H1 (cell line): ENCODE measurements at regions not wholly inside any gene's neighbourhood (a gene's known extent, or its start where the extent isn't known, plus 50 kb on each side); places are given as distances from the start of the nearest gene placed in this dataset.

Experiments
- CTCF ChIA-PET: fragments of 300-600 bp; sonication (Branson Sonifier 250); formaldehyde crosslinking; loops from one replicate; lab custom pipeline; 2021; ENCODE audit not compliant: partially characterized antibody; lab: Charles Lee
- POLR2A ChIA-PET: fragments of 300-600 bp; sonication (Branson Sonifier 250); formaldehyde crosslinking; loops from one replicate; lab custom pipeline; 2021; ENCODE audit warnings: inconsistent platforms; ENCODE audit not compliant: partially characterized antibody; lab: Charles Lee
- DNase-seq, 2 experiments: peaks; one replicate each; pipeline versions ENCODE4 v3.0.0 to v3.0.0-alpha.2; 2010 to 2022; ENCODE audit warnings: low spot score in 2 of 2, low read depth in 1 of 2, mixed read lengths in 1 of 2
- FAIRE-seq: peaks from 2 replicates; lab custom pipeline; 2011; peaks lifted over from hg19 to GRCh38; lab: Jason Lieb, UNC
- H2AFZ ChIP-seq: 2 replicates; pipeline ENCODE4 v1.8.1; 2012; ENCODE audit warnings: low read length, inconsistent platforms
- H2AK5ac ChIP-seq: 2 replicates; pipeline ENCODE4 v1.6.1; 2013; ENCODE audit warnings: low read depth, low read length
- H2BK120ac ChIP-seq: replicated peaks from 2 replicates; pipeline ENCODE3; 2013; ENCODE audit warnings: low read depth, low read length, inconsistent platforms
- H2BK12ac ChIP-seq: 2 replicates; pipeline ENCODE4 v1.6.1; 2013; ENCODE audit warnings: low read depth, low read length
- H2BK15ac ChIP-seq: 2 replicates; pipeline ENCODE4 v1.6.1; 2013; ENCODE audit warnings: low read length
- H2BK20ac ChIP-seq: 2 replicates; pipeline ENCODE4 v1.6.1; 2013; ENCODE audit warnings: low read length
- H2BK5ac ChIP-seq: 2 replicates; pipeline ENCODE4 v1.6.1; 2013; ENCODE audit warnings: low read depth, low read length
- H3K14ac ChIP-seq: 2 replicates; pipeline ENCODE4 v1.6.1; 2013; ENCODE audit warnings: inconsistent platforms; ENCODE audit not compliant: insufficient read length
- H3K18ac ChIP-seq: 2 replicates; pipeline ENCODE4 v1.6.1; 2013; ENCODE audit warnings: low read length; ENCODE audit errors: extremely low read depth
- H3K23ac ChIP-seq: 2 replicates; pipeline ENCODE4 v1.6.1; 2013; ENCODE audit warnings: inconsistent platforms; ENCODE audit not compliant: insufficient read length
- H3K23me2 ChIP-seq: 2 replicates; pipeline ENCODE4 v1.6.1; 2013; ENCODE audit warnings: low read depth, low read length
- H3K27ac ChIP-seq: 2 replicates; pipeline ENCODE4 v1.6.1; 2011; ENCODE audit warnings: low read depth, low read length, inconsistent platforms
- H3K27me3 ChIP-seq, 4 experiments: replicated peaks in 1 of 4; 1 replicate in 1 of 4; 2 replicates in 3 of 4; pipeline versions ENCODE4 v1.6.1 to v1.8.1; 2011 to 2013; ENCODE audit warnings: low read length in 3 of 4, mild to moderate bottlenecking in 3 of 4, inconsistent platforms in 2 of 4, mixed read lengths in 2 of 4, moderate library complexity in 1 of 4; ENCODE audit not compliant: control insufficient read depth in 3 of 4, insufficient read depth in 3 of 4; ENCODE audit errors: extremely low read depth in 1 of 4
- H3K36me3 ChIP-seq, 4 experiments: 2 replicates each; pipeline versions ENCODE4 v1.6.1 to v1.8.1; 2011 to 2013; ENCODE audit warnings: mild to moderate bottlenecking in 4 of 4, low read length in 3 of 4, moderate library complexity in 2 of 4, control low read depth in 1 of 4, inconsistent platforms in 1 of 4; ENCODE audit not compliant: insufficient read depth in 4 of 4, control insufficient read depth in 2 of 4
- H3K4ac ChIP-seq: replicated peaks from 2 replicates; pipeline ENCODE3; 2013; ENCODE audit warnings: low read length, low read depth, mixed read lengths, inconsistent platforms; ENCODE audit not compliant: insufficient read length
- H3K4me1 ChIP-seq, 4 experiments: replicated peaks in 1 of 4; 1 replicate in 1 of 4; 2 replicates in 3 of 4; pipeline versions ENCODE4 v1.6.1 to v1.8.1; 2011 to 2013; ENCODE audit warnings: low read length in 3 of 4, inconsistent platforms in 2 of 4, mixed read lengths in 1 of 4; ENCODE audit not compliant: insufficient read depth in 4 of 4, control insufficient read depth in 3 of 4
- H3K4me2 ChIP-seq, 2 experiments: 2 replicates each; pipeline versions ENCODE4 v1.6.1 to v1.8.1; 2011 to 2013; ENCODE audit warnings: low read depth in 2 of 2, low read length in 2 of 2, control low read depth in 1 of 2, inconsistent platforms in 1 of 2, mild to moderate bottlenecking in 1 of 2; ENCODE audit not compliant: insufficient read depth in 1 of 2
- H3K4me3 ChIP-seq, 4 experiments: fragments of 200-600, 300-600 bp in 1 of 4; sonication (generic), shearing (Covaris generic), sonication (Bioruptor Twin) in 1 of 4; 2 replicates each; pipeline versions ENCODE4 v1.5.1 to v1.8.1; 2011 to 2016; ENCODE audit warnings: low read length in 4 of 4, low read depth in 3 of 4, control low read depth in 2 of 4, inconsistent platforms in 2 of 4, mild to moderate bottlenecking in 2 of 4, mixed read lengths in 1 of 4, moderate library complexity in 1 of 4; ENCODE audit not compliant: insufficient read depth in 2 of 4; ENCODE audit errors: extremely low read depth in 1 of 4
- H3K56ac ChIP-seq: replicated peaks from 2 replicates; pipeline ENCODE3; 2013; ENCODE audit warnings: low read depth, mild to moderate bottlenecking, mixed read lengths, low read length, inconsistent platforms; ENCODE audit not compliant: insufficient read length
- H3K79me1 ChIP-seq: 2 replicates; pipeline ENCODE4 v1.6.1; 2013; ENCODE audit warnings: low read depth, low read length, control low read depth
- H3K79me2 ChIP-seq, 2 experiments: 2 replicates each; pipeline versions ENCODE4 v1.6.1 to v1.8.1; 2012 to 2013; ENCODE audit warnings: low read length in 2 of 2, mild to moderate bottlenecking in 2 of 2, inconsistent platforms in 1 of 2; ENCODE audit not compliant: insufficient read depth in 2 of 2, control insufficient read depth in 1 of 2
- H3K9ac ChIP-seq, 4 experiments: replicated peaks in 1 of 4; 1 replicate in 1 of 4; 2 replicates in 3 of 4; pipeline versions ENCODE4 v1.6.1 to v1.8.1; 2011 to 2013; ENCODE audit warnings: low read depth in 3 of 4, low read length in 3 of 4, control low read depth in 2 of 4, mild to moderate bottlenecking in 2 of 4, moderate library complexity in 2 of 4, inconsistent platforms in 1 of 4; ENCODE audit errors: extremely low read depth in 1 of 4
- H3K9me3 ChIP-seq, 2 experiments: 2 replicates each; pipeline versions ENCODE4 v1.6.1 to v1.8.1; 2012 to 2013; ENCODE audit warnings: mild to moderate bottlenecking in 2 of 2, moderate library complexity in 2 of 2, control low read depth in 1 of 2, inconsistent platforms in 1 of 2, low read depth in 1 of 2, low read length in 1 of 2, mixed read lengths in 1 of 2; ENCODE audit not compliant: insufficient read depth in 2 of 2
- H4K20me1 ChIP-seq, 2 experiments: replicated peaks in 1 of 2; 2 replicates each; pipeline versions ENCODE3 to v1.8.1; 2011 to 2013; ENCODE audit warnings: inconsistent platforms in 2 of 2, low read length in 2 of 2, mild to moderate bottlenecking in 1 of 2; ENCODE audit not compliant: insufficient read depth in 2 of 2, control insufficient read depth in 1 of 2
- H4K5ac ChIP-seq: 2 replicates; pipeline ENCODE4 v1.6.1; 2013; ENCODE audit warnings: low read length, low read depth, mixed read lengths, inconsistent platforms; ENCODE audit not compliant: insufficient read length
- H4K8ac ChIP-seq: 2 replicates; pipeline ENCODE4 v1.8.0; 2013; ENCODE audit warnings: mild to moderate bottlenecking, moderate library complexity, low read length, inconsistent platforms; ENCODE audit not compliant: insufficient read depth; ENCODE audit errors: extremely low read depth
- H4K91ac ChIP-seq: replicated peaks from 2 replicates; pipeline ENCODE3; 2013; ENCODE audit warnings: low read length, mixed read lengths, inconsistent platforms; ENCODE audit not compliant: insufficient read length
- ASH2L ChIP-seq: fragments of 200-600, 300-600 bp; sonication (generic); IDR thresholded peaks from one replicate; pipeline ENCODE4 v1.7.1; 2017; ENCODE audit warnings: low read length
- E2F6 ChIP-seq: IDR thresholded peaks from 2 replicates; pipeline ENCODE4 v1.6.1; 2012; ENCODE audit warnings: inconsistent platforms
- EZH2 ChIP-seq: fragments of 200-600 bp; sonication (generic); IDR thresholded peaks from 2 replicates; pipeline ENCODE4 v1.7.1; 2012; ENCODE audit warnings: low read depth, mild to moderate bottlenecking, moderate library complexity, low read length, inconsistent platforms; ENCODE audit not compliant: severe bottlenecking
- GABPA ChIP-seq: IDR thresholded peaks from 2 replicates; pipeline ENCODE4 v1.6.1; 2011; ENCODE audit warnings: mild to moderate bottlenecking, low read length, moderate library complexity, borderline replicate concordance; ENCODE audit not compliant: insufficient read depth
- SAP30 ChIP-seq: fragments of 300-600 bp; sonication (generic); IDR thresholded peaks from 2 replicates; pipeline ENCODE4 v1.7.1; 2012; ENCODE audit warnings: low read length, moderate library complexity, mild to moderate bottlenecking, inconsistent platforms; ENCODE audit not compliant: insufficient read depth, insufficient replicate concordance
- SIN3A ChIP-seq, 2 experiments: IDR thresholded peaks in 1 of 2; conservative IDR thresholded peaks in 1 of 2; 2 replicates each; pipeline ENCODE4 v1.6.1; 2011 to 2012; ENCODE audit warnings: low read length in 2 of 2, improper control_type of control experiment in 1 of 2, low read depth in 1 of 2, mild to moderate bottlenecking in 1 of 2
- SP2 ChIP-seq: IDR thresholded peaks from 2 replicates; pipeline ENCODE4 v1.6.1; 2012; ENCODE audit warnings: mild to moderate bottlenecking, low read length, inconsistent platforms
- TEAD4 ChIP-seq: IDR thresholded peaks from 2 replicates; pipeline ENCODE4 v1.6.1; 2012; ENCODE audit warnings: low read depth, low read length, inconsistent platforms, mixed read lengths
- WGBS, 2 experiments: shearing (Covaris generic) in 1 of 2; methylation state at CpG; one replicate each; pipeline versions ENCODE4 v1.1.6 to v1.1.7; 2013 to 2015; ENCODE audit warnings: low lambda C conversion rate in 2 of 2, mixed read lengths in 2 of 2, inconsistent platforms in 1 of 2, low coverage in 1 of 2, missing lambda C conversion rate in 1 of 2; ENCODE audit not compliant: insufficient replicate concordance in 2 of 2, insufficient coverage in 1 of 2, insufficient read length in 1 of 2; ENCODE audit errors: extremely low coverage in 1 of 2, missing lambda C conversion rate in 1 of 2; 5-methylcytosine and 5-hydroxymethylcytosine counted together

GRCh38 chr21:16279731-16280581 lies 550.2 kb downstream of the USP25 start:
- DNase-seq (peak; percentile 3 to 49), FAIRE-seq (peak; percentile 48)
- no peaks in the 10 kb centered on the region for H3K23me2 ChIP-seq
- no peak overlapping the region for H2BK20ac ChIP-seq
- peak overlapping the region; percentile 85 for H2AFZ ChIP-seq
- peak overlapping the region; percentile 20; the same call in 1 of the 2 replicates for H3K27ac ChIP-seq
- no peaks in the 10 kb centered on the region for H3K79me1 ChIP-seq
- peak overlapping the region in 2 of 4 experiments; percentile 16 to 38; a peak in 3 of 8 replicates for H3K4me3 ChIP-seq
- no peaks in the 10 kb centered on the region; a peak in 1 of 7 replicates for H3K27me3 ChIP-seq
- H4K20me1 ChIP-seq: no peaks in the 10 kb centered on the region
- H3K18ac ChIP-seq: no peak overlapping the region
- H2BK5ac ChIP-seq: no peak overlapping the region
- CTCF ChIA-PET: interaction anchor here (1.1 kb wide), 2 partner anchors 12 to 22 kb away, joined by 3 to 4 read pairs; no protein-coding TSS in a partner anchor
- no peaks in the 10 kb centered on the region for H3K36me3 ChIP-seq
- no peak overlapping the region for H2BK15ac ChIP-seq
- H3K4me2 ChIP-seq: peak overlapping the region; percentile 52 to 61
- H4K8ac ChIP-seq: no peak overlapping the region
- H2AK5ac ChIP-seq: no peak overlapping the region
- no peak overlapping the region for H4K91ac ChIP-seq
- POLR2A ChIA-PET: no interaction called here
- no peak overlapping the region for H3K9ac ChIP-seq
- no peak overlapping the region for H3K14ac ChIP-seq
- peaks cover 3 to 15% (median 8%) of the 10 kb centered on the region in 4 experiments for H3K4me1 ChIP-seq
- no peak overlapping the region for H3K56ac ChIP-seq
- no peak overlapping the region for H3K4ac ChIP-seq
- TF ChIP-seq SAP30 (no peak), TEAD4 (peak; percentile 47; the same call in 1 of the 2 replicates), EZH2 (no peak), ASH2L (peak; percentile 60), GABPA (no peak), SP2 (no peak), SIN3A (conservative IDR thresholded peaks at IDR 0.05 in 1 of 2, IDR thresholded peaks at IDR 0.05 in 1 of 2; ENCODE audit: low read depth in 1 of 2, low read length in 2 of 2) (no peak), E2F6 (no peak)
- 48% methylated on average over 15 of the region's 15 CpGs; no CpG with 5 or more reads in 1 of the 2 experiments for WGBS, 2 experiments
- H3K23ac ChIP-seq: no peak overlapping the region
- no peaks in the 10 kb centered on the region for H3K9me3 ChIP-seq
- H4K5ac ChIP-seq: no peak overlapping the region
- H3K79me2 ChIP-seq: no peaks in the 10 kb centered on the region
- no peak overlapping the region; the same call in 1 of the 2 replicates for H2BK12ac ChIP-seq
- H2BK120ac ChIP-seq: no peak overlapping the region
